CD4-positive, alpha-beta T cell treated with Interferon gamma for 1 hour (primary cell): ENCODE measurements at regions not wholly inside any gene's neighbourhood (a gene's known extent, or its start where the extent isn't known, plus 50 kb on each side); places are given as distances from the start of the nearest gene placed in this dataset.

ENCODE experiments used
- DNase-seq: peaks from one replicate; pipeline ENCODE4 v3.0.0-alpha.2; 2020

GRCh38 chr5:147037515-147038205 lies 159.1 kb upstream of the PPP2R2B start:
- DNase-seq, result no peak

DNA sequence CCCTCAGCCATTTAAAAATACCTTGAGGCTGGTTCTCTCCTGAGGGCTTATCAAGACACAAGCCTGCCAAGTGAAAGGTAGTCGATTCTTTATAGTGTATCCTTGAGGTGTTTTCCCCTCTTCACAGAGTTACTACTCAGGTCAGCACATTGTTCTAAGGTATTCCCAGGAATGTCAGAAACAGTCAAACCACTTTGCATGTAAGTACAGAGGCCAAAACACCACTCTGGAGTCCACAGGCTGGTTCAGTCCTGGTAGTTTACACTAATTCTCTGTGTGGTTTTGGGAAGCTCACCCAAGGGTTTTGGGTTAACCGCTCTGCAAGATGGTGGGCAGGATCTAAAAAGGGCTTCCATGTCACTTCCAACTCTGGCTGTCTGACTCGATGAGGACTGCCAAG lies 162.3 kb upstream of the PPP2R2B start:
- no peak for DNase-seq

- no peak for DNase-seq
These were observed 166.2 kb upstream of the PPP2R2B start for GRCh38 chr5:147044572-147045273.

DNA sequence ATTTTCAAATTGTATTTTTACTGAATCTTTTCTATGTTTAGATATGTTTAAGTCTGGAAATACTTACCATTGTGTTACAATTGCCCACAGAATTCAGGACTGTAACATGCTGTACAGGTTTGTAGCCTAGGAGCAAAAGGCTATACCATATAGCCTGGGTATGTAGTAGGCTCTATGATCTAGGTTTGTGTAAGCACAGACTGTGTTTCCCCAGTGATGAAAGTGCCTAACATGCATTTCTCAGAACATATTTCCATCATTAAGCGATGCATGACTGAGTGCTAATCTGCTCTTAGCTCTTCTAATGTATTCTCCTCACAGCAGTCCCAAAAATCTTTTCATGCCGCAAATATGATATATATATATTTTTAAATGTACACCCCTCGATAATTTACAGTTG lies 166.7 kb upstream of the PPP2R2B start:
- DNase-seq, result no peak

- DNase-seq, result no peak
These were observed 167.7 kb upstream of the PPP2R2B start for GRCh38 chr5:147046281-147046680.

GRCh38 chr5:147046894-147047293 lies 168.3 kb upstream of the PPP2R2B start:
- no peak for DNase-seq

DNA sequence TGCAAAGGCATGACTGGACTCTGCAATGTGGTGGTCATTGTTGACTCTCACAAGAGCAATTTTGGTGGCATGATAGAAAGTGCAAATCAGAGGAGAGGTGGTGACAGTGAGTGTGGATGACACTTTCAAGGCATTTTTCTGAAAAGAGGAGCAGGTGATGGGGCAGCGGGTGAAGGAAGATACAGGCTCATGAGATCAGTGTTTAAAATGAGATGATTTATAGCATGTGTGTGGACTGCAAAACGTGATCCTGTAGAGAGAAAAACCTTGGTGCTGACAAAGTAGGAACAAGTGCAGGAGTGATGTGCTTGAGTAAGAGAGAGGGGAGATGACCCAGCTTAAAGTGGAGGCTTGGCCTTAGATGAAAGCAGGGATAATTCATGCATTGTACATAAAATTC lies 171.2 kb upstream of the PPP2R2B start:
- no peak for DNase-seq

DNA sequence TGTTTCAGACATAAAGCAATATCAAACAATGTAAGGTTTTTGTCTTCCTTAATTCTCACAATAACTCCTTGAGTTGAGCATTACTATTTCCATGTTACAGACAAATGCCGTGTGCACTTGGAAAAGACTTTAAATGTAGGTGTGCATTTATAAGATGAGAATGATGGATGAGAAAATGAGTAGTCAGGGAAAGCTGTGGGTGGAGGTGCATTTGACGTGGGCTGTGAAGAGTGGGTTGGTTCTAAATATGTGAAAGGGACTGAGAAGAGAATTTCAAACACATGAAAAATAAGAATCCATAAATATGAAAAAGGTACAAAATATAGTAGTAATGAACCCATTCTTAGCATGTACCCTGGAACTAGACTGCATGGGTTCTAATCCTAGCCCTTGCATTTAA lies 171.6 kb upstream of the PPP2R2B start:
- no peak for DNase-seq

DNA sequence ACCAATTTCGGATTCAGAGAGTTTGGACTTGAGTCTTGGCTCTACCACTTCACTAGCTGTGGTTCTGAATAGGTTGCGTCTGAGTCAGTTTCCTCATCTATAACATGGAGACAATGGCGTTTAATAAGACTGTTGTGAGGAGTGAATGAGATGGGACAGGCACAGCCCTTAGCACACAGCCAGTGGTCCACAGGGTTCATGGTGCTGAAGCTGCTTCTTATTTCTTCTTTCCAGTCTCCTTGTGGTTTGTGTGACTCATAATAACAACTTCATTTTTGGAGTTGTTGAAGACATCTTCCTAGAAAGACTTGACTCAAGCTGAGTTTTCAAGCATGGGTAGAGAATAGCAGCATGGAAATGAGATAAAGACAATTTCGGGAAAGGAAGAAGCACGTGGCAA lies 172.6 kb upstream of the PPP2R2B start:
- DNase-seq, result no peak

- no peak for DNase-seq
These were observed 174.0 kb upstream of the PPP2R2B start for GRCh38 chr5:147052519-147052918.

GRCh38 chr5:147055089-147055826 lies 176.7 kb upstream of the PPP2R2B start:
- DNase-seq, result no peak

DNA sequence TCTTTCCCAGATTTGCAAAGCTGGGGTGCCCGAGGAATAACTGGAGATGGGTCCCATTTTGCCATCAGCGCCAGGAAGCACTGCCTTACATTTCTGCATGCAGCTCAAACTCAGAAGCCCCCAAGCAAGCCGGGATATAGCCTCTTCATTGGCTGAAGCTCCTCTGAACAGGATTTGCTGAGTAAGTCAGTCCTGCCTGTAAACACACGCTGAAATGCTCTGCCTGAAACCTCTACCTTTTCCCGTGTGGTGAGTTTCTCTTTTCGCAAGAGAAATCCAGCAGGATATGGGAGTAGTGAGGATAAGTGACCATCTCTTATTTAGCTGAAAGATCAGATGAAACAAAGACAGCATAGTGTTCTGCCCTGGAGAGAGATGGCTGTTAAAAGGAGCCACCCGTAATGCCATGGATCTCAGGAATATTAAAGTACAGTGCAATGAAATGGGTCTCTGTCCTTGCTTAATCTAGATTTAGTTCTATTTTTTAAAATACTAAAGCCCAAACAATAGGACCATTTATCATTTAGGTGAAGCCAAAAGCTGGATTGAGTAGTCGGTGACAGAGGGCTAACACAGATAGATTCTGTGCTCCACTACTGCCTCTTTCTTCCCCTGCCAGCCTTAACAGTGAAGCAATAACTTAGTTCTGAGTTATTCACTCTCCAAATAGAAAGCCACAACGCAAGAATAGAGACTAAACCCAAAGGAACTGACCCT lies 177.5 kb upstream of the PPP2R2B start:
- no peak for DNase-seq

DNA sequence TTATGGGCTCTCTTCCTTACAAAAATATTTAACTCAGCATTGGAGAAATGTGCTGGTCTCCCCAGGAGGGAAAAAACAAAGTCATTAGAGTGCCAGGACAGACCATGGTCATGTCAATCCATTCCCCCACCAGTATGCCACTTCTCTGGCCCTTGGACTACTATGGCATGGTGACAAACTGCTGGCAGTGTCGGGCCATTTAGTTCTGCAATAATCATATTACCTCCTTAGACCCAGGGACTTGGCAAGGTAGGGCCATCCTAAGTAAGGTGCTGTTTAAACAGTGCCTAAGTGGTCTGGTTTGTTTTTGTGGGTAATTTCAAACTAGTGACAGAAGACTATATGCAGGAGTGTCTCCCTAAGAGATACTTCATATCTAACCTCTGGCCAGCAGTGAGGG lies 177.8 kb upstream of the STK32A start:
- DNase-seq, result no peak

DNA sequence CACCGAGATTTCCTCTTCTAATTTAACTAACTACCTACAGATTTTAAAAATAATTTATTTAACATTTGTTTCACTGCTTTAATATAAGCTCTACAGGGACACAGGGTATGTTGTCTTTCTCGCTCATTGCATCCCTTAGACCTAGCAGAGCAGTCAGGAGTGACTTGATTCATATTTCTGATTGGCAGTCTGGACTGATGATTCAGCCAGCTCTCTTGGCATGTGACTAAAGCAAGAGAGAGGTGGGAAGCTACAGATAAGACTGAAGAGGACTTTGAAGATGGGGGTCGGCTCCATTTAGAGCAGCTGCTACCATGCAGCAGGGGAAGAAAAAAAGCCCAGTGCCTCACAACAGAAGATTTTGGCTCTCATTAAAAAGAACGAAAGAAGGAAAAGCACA lies 173.4 kb upstream of the STK32A start:
- no peak for DNase-seq

- DNase-seq, result no peak
These were observed 172.4 kb upstream of the STK32A start for GRCh38 chr5:147062427-147062826.

DNA sequence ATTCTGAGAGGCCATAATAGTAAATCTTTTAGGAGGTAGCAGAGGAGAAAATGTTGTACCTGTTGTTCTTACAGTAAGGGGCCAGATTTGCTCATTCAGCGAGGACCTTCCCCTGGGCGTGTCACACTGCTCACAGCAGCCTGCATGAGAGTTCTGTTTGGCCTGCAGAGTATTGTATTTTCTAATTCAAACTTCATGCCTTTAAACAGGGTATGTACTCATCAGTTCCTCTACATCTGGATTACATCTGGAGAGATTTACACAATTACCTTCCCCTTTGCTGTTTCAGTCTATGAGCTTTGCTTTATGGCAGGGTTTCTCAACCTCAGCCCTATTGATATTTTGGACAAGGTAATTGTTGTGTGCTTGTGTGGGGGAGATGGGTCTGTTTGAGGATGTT lies 170.9 kb upstream of the STK32A start:
- DNase-seq, result no peak

DNA sequence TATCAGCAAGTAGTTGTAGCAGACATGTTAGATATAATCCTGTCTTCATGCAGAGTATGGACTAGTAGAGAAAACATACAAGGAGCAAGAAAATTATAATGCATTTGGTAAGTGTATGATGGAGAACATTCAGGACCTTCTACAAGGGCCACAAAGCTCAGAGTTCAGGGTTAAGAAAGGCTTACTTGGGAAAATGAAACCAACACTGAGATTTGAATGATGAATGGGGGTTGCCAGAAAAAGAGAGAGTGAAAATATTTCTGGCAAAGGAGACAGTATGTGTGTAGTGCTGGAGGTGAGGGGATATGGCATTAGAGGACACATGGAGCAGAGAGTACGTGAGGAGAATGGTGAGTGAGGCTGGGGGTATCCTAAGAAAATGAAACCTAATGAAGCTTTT lies 169.8 kb upstream of the STK32A start:
- DNase-seq, result no peak

DNA sequence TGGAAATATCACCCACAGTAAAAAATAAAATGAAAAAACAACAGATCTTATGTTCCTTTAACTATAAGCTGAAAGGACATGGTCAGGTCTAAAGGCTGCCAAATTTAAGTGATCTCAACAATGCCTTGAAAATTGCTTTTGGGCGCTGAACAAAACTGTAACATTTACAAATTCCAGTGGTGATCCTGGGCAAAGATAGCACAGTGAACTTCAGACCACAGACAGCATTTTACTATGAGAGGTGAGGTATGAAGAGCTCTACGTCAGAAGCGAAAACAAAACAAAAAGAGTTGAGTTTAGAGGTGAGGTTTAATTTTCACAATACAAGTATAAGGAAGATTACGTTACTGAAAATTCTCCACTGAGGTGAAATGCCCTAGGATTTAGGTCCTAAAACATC lies 165.8 kb upstream of the STK32A start:
- no peak for DNase-seq

DNA sequence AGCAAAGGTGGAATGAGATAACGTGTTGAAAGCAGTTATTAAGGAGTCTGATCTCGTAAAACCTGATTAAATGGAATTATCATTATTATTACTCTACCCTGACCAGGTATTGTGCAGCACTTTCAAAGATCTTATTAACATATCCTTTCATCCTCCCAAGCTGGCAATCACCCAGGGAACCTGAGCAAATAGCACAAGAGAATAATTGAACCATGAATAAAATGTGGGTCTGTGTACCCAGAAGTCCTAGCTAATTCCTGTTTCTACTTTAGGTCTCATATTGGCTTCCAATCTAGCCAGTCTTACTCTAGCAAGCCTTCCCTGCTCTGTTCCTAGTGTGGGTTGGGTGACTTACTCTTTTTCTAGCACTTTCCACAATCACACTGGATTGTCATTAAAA lies 162.2 kb upstream of the STK32A start:
- DNase-seq, result no peak

GRCh38 chr5:147073098-147073497 lies 161.7 kb upstream of the STK32A start:
- no peak for DNase-seq

GRCh38 chr5:147075187-147075586 lies 159.6 kb upstream of the STK32A start:
- no peak for DNase-seq

GRCh38 chr5:147080391-147080790 lies 154.4 kb upstream of the STK32A start:
- DNase-seq, result no peak

GRCh38 chr5:147081311-147081764 lies 153.5 kb upstream of the STK32A start:
- DNase-seq, result no peak
